ENCODE measurements at regions not wholly inside any gene's neighbourhood (a gene's known extent, or its start where the extent isn't known, plus 50 kb on each side); places are given as distances from the start of the nearest gene placed in this dataset.

DNA sequence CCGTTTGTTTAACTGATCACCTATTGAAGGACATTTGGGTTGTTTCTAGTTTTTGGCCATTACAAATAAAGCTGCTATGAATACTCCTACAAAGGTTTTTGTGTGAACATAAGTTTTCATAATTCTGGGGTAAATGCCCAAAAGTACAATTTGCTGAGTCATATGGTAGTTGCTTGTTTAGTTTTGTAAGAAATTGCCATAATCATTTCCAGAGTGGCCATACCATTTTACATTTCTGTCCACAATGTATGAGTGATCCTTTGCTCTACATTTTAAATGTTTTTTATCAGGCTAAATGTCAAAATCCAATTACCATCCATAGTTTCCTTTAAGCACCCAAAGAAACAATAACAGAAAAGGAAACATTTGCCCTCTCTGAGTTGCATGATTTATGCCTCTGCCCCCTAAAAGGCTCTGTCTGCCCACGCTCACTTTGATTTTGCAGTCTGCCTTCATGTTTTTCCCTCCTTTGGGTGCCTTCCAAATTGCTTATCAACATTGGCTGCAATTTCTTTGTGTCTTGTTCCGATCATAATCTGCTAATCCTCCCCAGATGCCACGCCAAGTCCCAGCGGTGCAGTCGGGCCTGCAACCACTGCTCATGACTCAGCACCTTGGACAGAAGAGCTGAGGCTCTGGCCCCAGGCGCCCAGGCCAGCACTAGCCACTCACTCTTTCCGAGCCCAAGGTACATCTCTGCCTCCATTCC, 339.2 kb downstream of the PIK3R1 start:
- TF ChIP-seq, protein P1, sequence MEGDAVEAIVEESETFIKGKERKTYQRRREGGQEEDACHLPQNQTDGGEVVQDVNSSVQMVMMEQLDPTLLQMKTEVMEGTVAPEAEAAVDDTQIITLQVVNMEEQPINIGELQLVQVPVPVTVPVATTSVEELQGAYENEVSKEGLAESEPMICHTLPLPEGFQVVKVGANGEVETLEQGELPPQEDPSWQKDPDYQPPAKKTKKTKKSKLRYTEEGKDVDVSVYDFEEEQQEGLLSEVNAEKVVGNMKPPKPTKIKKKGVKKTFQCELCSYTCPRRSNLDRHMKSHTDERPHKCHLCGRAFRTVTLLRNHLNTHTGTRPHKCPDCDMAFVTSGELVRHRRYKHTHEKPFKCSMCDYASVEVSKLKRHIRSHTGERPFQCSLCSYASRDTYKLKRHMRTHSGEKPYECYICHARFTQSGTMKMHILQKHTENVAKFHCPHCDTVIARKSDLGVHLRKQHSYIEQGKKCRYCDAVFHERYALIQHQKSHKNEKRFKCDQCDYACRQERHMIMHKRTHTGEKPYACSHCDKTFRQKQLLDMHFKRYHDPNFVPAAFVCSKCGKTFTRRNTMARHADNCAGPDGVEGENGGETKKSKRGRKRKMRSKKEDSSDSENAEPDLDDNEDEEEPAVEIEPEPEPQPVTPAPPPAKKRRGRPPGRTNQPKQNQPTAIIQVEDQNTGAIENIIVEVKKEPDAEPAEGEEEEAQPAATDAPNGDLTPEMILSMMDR (IDR thresholded peaks at IDR 0.05 in 8 of 11, conservative IDR thresholded peaks at IDR 0.05 in 3 of 11), result no peak
- TF ChIP-seq POLR2A (IDR thresholded peaks at IDR 0.05), result no peak
- no peak for TF ChIP-seq POLR2AphosphoS5 (IDR thresholded peaks at IDR 0.05)
